ENCODE measurements at regions not wholly inside any gene's neighbourhood (a gene's known extent, or its start where the extent isn't known, plus 50 kb on each side); places are given as distances from the start of the nearest gene placed in this dataset.

GRCh38 chr7:18344536-18344935 lies 151.0 kb upstream of the HDAC9 start:
- Histone ChIP-seq H3K27ac (no peak overlapping the region), H3K4me1 (no peaks in the 10 kb centered on the region), H3K9me3 (peaks cover 5% of the 10 kb centered on the region), H3K27me3 (no peaks in the 10 kb centered on the region), H3K36me3 (no peaks in the 10 kb centered on the region), H3K4me3 (no peak overlapping the region)
- DNase-seq (ENCODE audit: extremely low spot score in 2 of 2) = no peak
- intact Hi-C loops (cut with DNase I) = loop anchor here (10.0 kb wide), 1 partner anchor 660 kb away; no protein-coding TSS in a partner anchor
- TF ChIP-seq CTCF (IDR thresholded peaks at IDR 0.05) = no peak
- no peak for TF ChIP-seq POLR2A (IDR thresholded peaks at IDR 0.05)
- no peak for TF ChIP-seq POLR2AphosphoS5 (IDR thresholded peaks at IDR 0.05; ENCODE audit: insufficient read depth in 1 of 2, low read depth in 1 of 2)

DNA sequence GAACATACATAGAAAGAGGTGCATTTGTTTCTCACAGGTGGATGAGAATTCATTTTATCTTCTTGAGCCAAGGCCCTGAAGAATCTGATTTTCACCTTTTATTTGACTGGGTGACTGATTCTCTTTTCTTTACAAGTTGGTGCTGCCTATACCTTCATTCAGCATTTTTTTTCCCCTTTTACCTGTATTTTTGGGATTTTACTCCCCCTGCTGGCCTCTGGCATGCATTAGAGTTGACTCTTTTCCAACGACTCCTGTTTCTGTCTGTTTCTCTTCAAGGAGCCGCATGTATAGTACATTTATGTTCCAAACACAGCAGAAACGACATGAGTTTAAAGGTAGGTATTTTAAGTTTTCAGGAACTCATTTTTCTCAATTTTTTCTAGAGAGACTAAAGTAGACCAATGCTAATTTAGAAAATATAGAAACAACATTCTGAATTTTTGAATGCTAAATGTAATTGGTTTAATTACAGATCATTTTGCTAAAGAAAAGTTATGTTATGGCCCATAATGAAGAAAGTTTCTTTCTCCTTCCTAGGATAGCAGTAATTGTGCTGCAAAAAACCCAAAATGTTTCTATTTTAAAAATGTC lies 149.8 kb upstream of the HDAC9 start:
- no peaks in the 10 kb centered on the region for H3K4me1 ChIP-seq
- TF ChIP-seq POLR2AphosphoS5 (IDR thresholded peaks at IDR 0.05; ENCODE audit: insufficient read depth in 1 of 2, low read depth in 1 of 2) (no peak), CTCF (IDR thresholded peaks at IDR 0.05) (peak; percentile 46 to 80 (median 60))
- H3K27ac ChIP-seq = no peak overlapping the region
- peaks cover 5% of the 10 kb centered on the region for H3K9me3 ChIP-seq
- intact Hi-C loops (cut with DNase I) = loop anchor here (10.0 kb wide), 1 partner anchor 661 kb away; no protein-coding TSS in a partner anchor
- no peak overlapping the region for H3K4me3 ChIP-seq
- H3K36me3 ChIP-seq = no peaks in the 10 kb centered on the region
- no peak for DNase-seq (ENCODE audit: extremely low spot score in 2 of 2)
- no peaks in the 10 kb centered on the region for H3K27me3 ChIP-seq

GRCh38 chr7:18347170-18347569 lies 148.4 kb upstream of the HDAC9 start:
- DNase-seq (ENCODE audit: extremely low spot score in 2 of 2) = no peak
- Histone ChIP-seq H3K36me3 (no peaks in the 10 kb centered on the region), H3K4me3 (no peak overlapping the region), H3K27me3 (no peaks in the 10 kb centered on the region), H3K9me3 (no peaks in the 10 kb centered on the region), H3K27ac (no peak overlapping the region), H3K4me1 (no peaks in the 10 kb centered on the region)
- intact Hi-C loops (cut with DNase I) = loop anchor here (10.0 kb wide), 1 partner anchor 662 kb away; no protein-coding TSS in a partner anchor
- TF ChIP-seq CTCF (IDR thresholded peaks at IDR 0.05) (no peak), POLR2A (IDR thresholded peaks at IDR 0.05) (no peak), POLR2AphosphoS5 (IDR thresholded peaks at IDR 0.05; ENCODE audit: insufficient read depth in 1 of 2, low read depth in 1 of 2) (no peak)

DNA sequence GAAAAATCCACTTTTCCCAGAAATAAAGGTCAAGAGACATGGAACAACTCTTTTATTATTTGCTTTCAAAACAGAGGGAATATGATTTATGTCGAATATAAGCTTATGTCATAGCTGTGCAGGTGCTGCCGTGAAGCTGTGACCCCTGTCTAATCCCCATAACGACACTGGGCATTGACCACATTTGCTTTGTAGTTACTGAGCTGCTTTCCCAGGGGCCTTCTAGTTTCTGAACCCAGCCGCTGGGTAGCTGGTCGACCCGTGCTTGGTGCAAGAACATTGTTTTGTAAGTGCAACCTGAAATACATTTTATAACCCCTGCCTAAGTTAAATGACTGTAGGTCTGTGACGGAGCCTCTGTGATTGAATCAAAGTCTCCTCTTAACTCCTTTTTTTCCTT lies 144.9 kb upstream of the HDAC9 start:
- intact Hi-C loops (cut with DNase I) = no loop called here
- no peak overlapping the region for H3K4me3 ChIP-seq
- H3K9me3 ChIP-seq = no peaks in the 10 kb centered on the region
- H3K36me3 ChIP-seq = no peaks in the 10 kb centered on the region
- H3K27ac ChIP-seq = no peak overlapping the region
- no peaks in the 10 kb centered on the region for H3K27me3 ChIP-seq
- TF ChIP-seq POLR2AphosphoS5 (IDR thresholded peaks at IDR 0.05; ENCODE audit: insufficient read depth in 1 of 2, low read depth in 1 of 2) (no peak), POLR2A (IDR thresholded peaks at IDR 0.05) (no peak), CTCF (IDR thresholded peaks at IDR 0.05) (no peak)
- H3K4me1 ChIP-seq = no peaks in the 10 kb centered on the region
- DNase-seq (ENCODE audit: extremely low spot score in 2 of 2) = no peak
